IPS-15b (cell line): ENCODE measurements at regions not wholly inside any gene's neighbourhood (a gene's known extent, or its start where the extent isn't known, plus 50 kb on each side); places are given as distances from the start of the nearest gene placed in this dataset.
"Not testable (repeated sequence)": the region's sequence is repeated elsewhere in the genome, so short reads cannot be mapped to it uniquely, and the experiment has no call there.

Experiments used
- H3K27me3 ChIP-seq: one replicate; pipeline ENCODE4 v1.6.1; 2013; ENCODE audit warnings: low read length; ENCODE audit not compliant: control insufficient read depth, insufficient read depth
- H3K36me3 ChIP-seq: one replicate; pipeline ENCODE4 v1.6.1; 2013; ENCODE audit warnings: low read length; ENCODE audit not compliant: control insufficient read depth, insufficient read depth
- H3K4me1 ChIP-seq: one replicate; pipeline ENCODE4 v1.6.1; 2013; ENCODE audit warnings: mild to moderate bottlenecking, low read length; ENCODE audit not compliant: control insufficient read depth, insufficient read depth
- H3K4me3 ChIP-seq: one replicate; pipeline ENCODE4 v1.5.1; 2013; ENCODE audit warnings: low read depth, low read length
- H3K9ac ChIP-seq: one replicate; pipeline ENCODE4 v1.6.1; 2013; ENCODE audit warnings: low read depth, mild to moderate bottlenecking, low read length
- H3K9me3 ChIP-seq: one replicate; pipeline ENCODE4 v1.6.1; 2013; ENCODE audit warnings: mild to moderate bottlenecking, low read length; ENCODE audit not compliant: control insufficient read depth, insufficient read depth

GRCh38 chr15:92819278-92820235 lies 80.6 kb upstream of the CHD2 start:
- Histone ChIP-seq H3K9me3 (no peaks in the 10 kb centered on the region), H3K4me1 (peaks cover 34% of the 10 kb centered on the region), H3K9ac (no peak overlapping the region), H3K4me3 (peak overlapping the region; percentile 24), H3K27me3 (no peaks in the 10 kb centered on the region), H3K36me3 (no peaks in the 10 kb centered on the region)

- Histone ChIP-seq H3K4me1 (peaks cover 34% of the 10 kb centered on the region), H3K9me3 (no peaks in the 10 kb centered on the region), H3K36me3 (no peaks in the 10 kb centered on the region), H3K9ac (no peak overlapping the region), H3K27me3 (no peaks in the 10 kb centered on the region), H3K4me3 (peak overlapping the region; percentile 53)
Measured at GRCh38 chr15:92820236-92821021, 79.7 kb upstream of the CHD2 start.

GRCh38 chr15:92821491-92822116 lies 78.5 kb upstream of the CHD2 start:
- H3K27me3 ChIP-seq: no peaks in the 10 kb centered on the region
- H3K9ac ChIP-seq: no peak overlapping the region
- H3K9me3 ChIP-seq: no peaks in the 10 kb centered on the region
- peaks cover 34% of the 10 kb centered on the region for H3K4me1 ChIP-seq
- no peak overlapping the region for H3K4me3 ChIP-seq
- H3K36me3 ChIP-seq: no peaks in the 10 kb centered on the region

GRCh38 chr15:92822216-92823144 lies 77.6 kb upstream of the CHD2 start:
- Histone ChIP-seq H3K9me3 (no peaks in the 10 kb centered on the region), H3K36me3 (no peaks in the 10 kb centered on the region), H3K4me1 (peaks cover 34% of the 10 kb centered on the region), H3K4me3 (no peak overlapping the region), H3K9ac (no peak overlapping the region), H3K27me3 (no peaks in the 10 kb centered on the region)

- Histone ChIP-seq H3K36me3 (no peaks in the 10 kb centered on the region), H3K27me3 (no peaks in the 10 kb centered on the region), H3K9me3 (no peaks in the 10 kb centered on the region), H3K9ac (no peak overlapping the region), H3K4me3 (no peak overlapping the region), H3K4me1 (peaks cover 24% of the 10 kb centered on the region)
Measured at GRCh38 chr15:92825985-92826384, 74.1 kb upstream of the CHD2 start.

- H3K9me3 ChIP-seq, H3K9ac ChIP-seq, H3K27me3 ChIP-seq, H3K36me3 ChIP-seq, H3K4me3 ChIP-seq: not testable (repeated sequence)
- peaks cover 27% of the 10 kb centered on the region for H3K4me1 ChIP-seq
Measured at GRCh38 chr15:92827991-92828390, 72.1 kb upstream of the CHD2 start.

- Histone ChIP-seq H3K9me3 (no peaks in the 10 kb centered on the region), H3K27me3 (no peaks in the 10 kb centered on the region), H3K9ac (no peak overlapping the region), H3K4me1 (peaks cover 26% of the 10 kb centered on the region), H3K4me3 (no peak overlapping the region), H3K36me3 (no peaks in the 10 kb centered on the region)
Measured at GRCh38 chr15:92829875-92830274, 70.2 kb upstream of the CHD2 start.

GRCh38 chr15:92831336-92831654 lies 68.8 kb upstream of the CHD2 start:
- H3K4me3 ChIP-seq: no peak overlapping the region
- no peak overlapping the region for H3K9ac ChIP-seq
- H3K27me3 ChIP-seq: no peaks in the 10 kb centered on the region
- H3K4me1 ChIP-seq: peaks cover 26% of the 10 kb centered on the region
- no peaks in the 10 kb centered on the region for H3K9me3 ChIP-seq
- no peaks in the 10 kb centered on the region for H3K36me3 ChIP-seq

GRCh38 chr15:92831655-92832328 lies 68.3 kb upstream of the CHD2 start:
- Histone ChIP-seq H3K4me3 (no peak overlapping the region), H3K4me1 (peaks cover 26% of the 10 kb centered on the region), H3K9ac (no peak overlapping the region), H3K36me3 (no peaks in the 10 kb centered on the region), H3K27me3 (no peaks in the 10 kb centered on the region), H3K9me3 (no peaks in the 10 kb centered on the region)

- H3K4me1 ChIP-seq: peaks cover 26% of the 10 kb centered on the region
- H3K9me3 ChIP-seq: no peaks in the 10 kb centered on the region
- H3K27me3 ChIP-seq: no peaks in the 10 kb centered on the region
- H3K4me3 ChIP-seq: no peak overlapping the region
- no peaks in the 10 kb centered on the region for H3K36me3 ChIP-seq
- no peak overlapping the region for H3K9ac ChIP-seq
Measured at GRCh38 chr15:92833106-92833433, 67.1 kb upstream of the CHD2 start.
